Mesodermal cell (in vitro differentiated cells): ENCODE measurements at regions not wholly inside any gene's neighbourhood (a gene's known extent, or its start where the extent isn't known, plus 50 kb on each side); places are given as distances from the start of the nearest gene placed in this dataset.
"Not testable (repeated sequence)": the region's sequence is repeated elsewhere in the genome, so short reads cannot be mapped to it uniquely, and the experiment has no call there.

Experiments used
- H3K27ac ChIP-seq: 2 replicates; pipeline ENCODE4 v1.7.0; 2013; ENCODE audit warnings: mild to moderate bottlenecking, low read depth, low read length, moderate library complexity; ENCODE audit not compliant: severe bottlenecking
- H3K36me3 ChIP-seq: 2 replicates; pipeline ENCODE4 v1.7.1; 2013; ENCODE audit warnings: mild to moderate bottlenecking, low read length, moderate library complexity; ENCODE audit not compliant: control insufficient read depth, insufficient read depth
- H3K4me1 ChIP-seq: one replicate; pipeline ENCODE4 v1.7.1; 2013; ENCODE audit warnings: mild to moderate bottlenecking, low read length; ENCODE audit not compliant: insufficient read depth, control insufficient read depth, poor library complexity, severe bottlenecking
- H3K4me3 ChIP-seq: 2 replicates; pipeline ENCODE4 v1.7.0; 2013; ENCODE audit warnings: low read length, control low read depth, mild to moderate bottlenecking; ENCODE audit not compliant: insufficient read depth, poor library complexity, severe bottlenecking; ENCODE audit errors: extremely low read depth
- H3K9me3 ChIP-seq: 2 replicates; pipeline ENCODE4 v1.7.1; 2013; ENCODE audit warnings: mild to moderate bottlenecking, low read length, moderate library complexity; ENCODE audit not compliant: control insufficient read depth
- WGBS, 2 experiments: methylation state at CpG; one replicate each; pipeline ENCODE4 v1.1.5; 2013; ENCODE audit warnings: missing lambda C conversion rate in 2 of 2; ENCODE audit not compliant: insufficient coverage in 2 of 2; 5-methylcytosine and 5-hydroxymethylcytosine counted together

DNA sequence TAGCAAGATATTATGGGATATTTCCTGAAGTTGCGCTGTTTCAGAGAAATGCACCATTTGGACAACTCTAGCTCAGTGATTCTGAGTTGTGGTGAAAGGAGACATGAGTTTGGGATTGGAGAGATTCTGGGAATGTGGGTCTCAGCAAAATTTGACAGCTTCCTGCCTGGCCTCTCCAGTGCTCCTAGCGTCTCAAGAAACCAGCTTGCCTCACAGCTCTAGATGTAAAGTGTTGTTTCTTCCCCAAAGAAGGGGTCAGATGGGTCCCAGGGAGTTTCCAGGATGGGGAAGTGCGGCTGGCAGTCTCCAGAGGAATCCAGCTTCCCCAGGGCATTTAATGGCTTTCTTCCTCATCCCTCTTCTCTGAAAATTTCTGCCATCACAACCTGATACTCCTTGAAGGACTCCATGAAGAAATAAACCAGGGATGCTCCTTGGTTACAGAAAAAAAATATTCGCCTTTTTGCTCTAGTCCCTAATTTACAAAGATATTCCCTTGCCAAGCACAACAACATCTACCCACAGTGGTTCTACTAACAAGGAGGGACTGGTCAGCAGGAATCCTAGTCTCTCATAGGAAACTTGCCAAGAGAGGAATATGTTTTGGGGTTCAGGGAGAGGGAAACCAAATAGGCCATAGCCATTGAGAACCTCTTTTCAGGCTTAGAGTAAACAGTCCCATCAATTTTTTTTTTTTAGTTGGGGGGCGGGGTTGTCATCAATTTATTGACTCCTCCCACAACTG, 185.4 kb upstream of the E2F8 start:
- Histone ChIP-seq H3K4me1 (no peaks in the 10 kb centered on the region), H3K4me3 (no peak overlapping the region), H3K36me3 (no peaks in the 10 kb centered on the region), H3K27ac (no peak overlapping the region), H3K9me3 (no peaks in the 10 kb centered on the region)
- 95 to 96% methylated on average over 3 of the region's 5 CpGs for WGBS, 2 experiments

- H3K9me3 ChIP-seq = no peaks in the 10 kb centered on the region
- H3K4me3 ChIP-seq = no peak overlapping the region
Observed at GRCh38 chr11:19422276-19422675, 181.5 kb upstream of the E2F8 start.

DNA sequence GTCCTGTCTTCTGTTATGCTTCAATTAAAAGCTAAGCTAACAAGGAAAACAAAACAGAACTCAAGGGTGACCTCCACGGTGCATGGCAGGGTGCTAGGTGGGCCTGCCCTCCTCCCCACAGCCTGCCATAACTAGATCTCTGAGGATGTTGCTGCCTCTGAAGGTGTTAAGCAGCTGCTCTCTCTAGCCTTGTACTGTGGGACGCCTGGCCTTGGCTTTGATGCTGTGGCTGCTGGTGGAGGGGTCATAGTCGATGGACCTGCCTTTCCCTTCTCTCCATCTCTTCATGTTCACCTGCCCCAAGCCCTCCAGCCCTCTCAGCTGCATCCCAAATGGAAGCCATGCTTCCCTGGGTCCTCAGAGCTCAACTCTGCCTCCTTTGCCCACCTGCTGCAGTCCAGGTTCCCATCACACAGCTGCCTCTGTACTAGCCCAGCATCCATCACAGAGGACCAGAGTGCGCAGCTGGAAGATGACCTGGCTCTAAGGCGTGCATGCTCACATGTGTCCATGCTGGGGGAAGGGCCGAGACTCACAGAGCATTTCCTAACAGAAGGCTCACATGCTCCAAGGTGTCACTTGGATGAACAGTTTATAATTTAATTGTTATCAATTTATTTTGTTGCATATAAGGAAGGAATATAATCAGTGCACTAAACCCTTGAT, 180.3 kb upstream of the E2F8 start:
- Histone ChIP-seq H3K36me3 (no peaks in the 10 kb centered on the region), H3K4me1 (no peaks in the 10 kb centered on the region), H3K4me3 (no peak overlapping the region), H3K9me3 (no peaks in the 10 kb centered on the region), H3K27ac (no peak overlapping the region)
- 76 to 95% methylated on average over 3 to 6 of the region's 6 CpGs for WGBS, 2 experiments

More at GRCh38 chr11:19422276-19422675, 181.5 kb upstream of the E2F8 start:
- WGBS, 2 experiments = 86 to 93% methylated on average over 5 to 6 of the region's 7 CpGs
- H3K4me1 ChIP-seq = no peaks in the 10 kb centered on the region
- H3K36me3 ChIP-seq = no peaks in the 10 kb centered on the region
- H3K27ac ChIP-seq = no peak overlapping the region

DNA sequence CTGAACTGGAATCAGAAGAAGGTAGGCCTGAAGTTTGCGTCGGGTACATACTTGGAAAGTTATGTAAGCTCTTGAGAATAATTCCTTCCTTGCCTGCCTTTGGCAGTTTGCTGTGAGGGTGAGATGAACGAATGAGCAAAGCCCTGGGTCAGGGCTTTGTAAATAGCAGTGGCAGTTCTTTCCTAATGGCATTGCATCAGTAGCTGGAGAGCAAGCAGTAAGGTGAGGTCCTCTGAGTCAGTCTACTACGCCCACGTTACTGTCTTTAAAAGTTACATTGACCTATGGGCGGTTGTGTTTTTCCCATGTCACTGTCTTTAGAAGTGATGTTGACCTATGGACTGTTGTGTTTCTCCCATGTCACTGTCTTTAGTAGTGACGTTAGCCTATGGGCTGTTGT, 179.1 kb upstream of the E2F8 start:
- no peak overlapping the region for H3K4me3 ChIP-seq
- no peaks in the 10 kb centered on the region for H3K9me3 ChIP-seq
- WGBS, 2 experiments = 94% methylated on average over 6 of the region's 7 CpGs
- no peaks in the 10 kb centered on the region for H3K4me1 ChIP-seq
- H3K27ac ChIP-seq = no peak overlapping the region
- H3K36me3 ChIP-seq = no peaks in the 10 kb centered on the region

GRCh38 chr11:19419021-19419750, 178.4 kb upstream of the E2F8 start:
- 34 to 52% methylated on average over 2 of the region's 8 CpGs for WGBS, 2 experiments
- H3K4me1 ChIP-seq = no peaks in the 10 kb centered on the region
- H3K27ac ChIP-seq = no peak overlapping the region
- no peaks in the 10 kb centered on the region for H3K36me3 ChIP-seq
- H3K9me3 ChIP-seq = no peaks in the 10 kb centered on the region
- H3K4me3 ChIP-seq = no peak overlapping the region

DNA sequence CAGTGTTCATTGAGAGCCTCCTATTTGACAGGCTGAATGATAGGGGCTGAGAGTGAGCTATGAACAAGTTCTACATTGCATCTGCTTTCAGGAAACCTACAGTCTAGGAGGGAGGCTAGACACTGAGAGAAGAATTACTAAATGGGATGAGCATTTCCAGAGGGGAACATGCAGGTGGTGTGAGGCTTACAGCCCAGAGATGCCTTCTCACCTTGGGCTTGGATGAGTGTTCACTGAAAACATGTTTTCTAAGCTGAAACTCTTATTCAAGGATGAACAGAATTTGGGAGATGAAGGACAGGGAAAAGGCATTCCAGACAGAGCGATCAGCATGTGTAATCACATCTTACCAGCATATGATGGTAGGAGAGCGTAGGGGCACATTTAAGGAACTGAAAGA, 177.5 kb upstream of the E2F8 start:
- no peak overlapping the region for H3K27ac ChIP-seq
- H3K4me3 ChIP-seq = no peak overlapping the region
- H3K9me3 ChIP-seq = no peaks in the 10 kb centered on the region
- no peaks in the 10 kb centered on the region for H3K4me1 ChIP-seq
- WGBS, 2 experiments = 88 to 95% methylated on average over 1 to 2 of the region's 2 CpGs
- no peaks in the 10 kb centered on the region for H3K36me3 ChIP-seq

GRCh38 chr11:19412070-19412469, 171.3 kb upstream of the E2F8 start:
- 0% methylated on average over 1 of the region's 3 CpGs for WGBS, 2 experiments
- not testable (repeated sequence) for H3K9me3 ChIP-seq, H3K27ac ChIP-seq

DNA sequence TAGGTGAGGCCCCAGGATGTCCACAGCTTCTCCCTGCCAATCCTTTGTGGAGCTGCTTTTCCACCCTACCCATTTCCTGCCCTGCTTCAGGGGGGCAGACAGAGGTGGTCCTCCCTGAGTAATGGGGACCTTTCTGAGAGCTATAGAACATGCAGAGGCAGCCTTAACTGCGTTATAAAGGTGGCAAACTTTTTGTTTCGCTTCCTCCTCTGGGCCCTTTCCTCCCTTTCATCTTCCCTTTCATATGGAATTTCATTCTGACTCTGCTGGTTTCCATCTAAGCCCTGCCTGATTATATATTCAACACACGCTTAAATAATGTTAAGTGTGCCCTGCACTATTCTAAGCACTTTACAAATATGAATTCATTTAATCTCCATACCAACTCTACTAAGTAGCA, 169.3 kb upstream of the E2F8 start:
- H3K4me3 ChIP-seq = no peak overlapping the region
- H3K27ac ChIP-seq = no peak overlapping the region
- H3K4me1 ChIP-seq = peaks cover 8% of the 10 kb centered on the region
- WGBS, 2 experiments = 80 to 90% methylated on average over 2 of the region's 3 CpGs
- no peaks in the 10 kb centered on the region for H3K36me3 ChIP-seq
- H3K9me3 ChIP-seq = no peaks in the 10 kb centered on the region

More at GRCh38 chr11:19412070-19412469, 171.3 kb upstream of the E2F8 start:
- H3K36me3 ChIP-seq, H3K4me3 ChIP-seq, H3K4me1 ChIP-seq: not testable (repeated sequence)

GRCh38 chr11:19409307-19409706, 168.6 kb upstream of the E2F8 start:
- Histone ChIP-seq H3K4me1 (peaks cover 8% of the 10 kb centered on the region), H3K4me3 (no peak overlapping the region), H3K36me3 (no peaks in the 10 kb centered on the region), H3K9me3 (no peaks in the 10 kb centered on the region), H3K27ac (no peak overlapping the region)
- 100% methylated on average over 2 to 3 of the region's 3 CpGs for WGBS, 2 experiments

DNA sequence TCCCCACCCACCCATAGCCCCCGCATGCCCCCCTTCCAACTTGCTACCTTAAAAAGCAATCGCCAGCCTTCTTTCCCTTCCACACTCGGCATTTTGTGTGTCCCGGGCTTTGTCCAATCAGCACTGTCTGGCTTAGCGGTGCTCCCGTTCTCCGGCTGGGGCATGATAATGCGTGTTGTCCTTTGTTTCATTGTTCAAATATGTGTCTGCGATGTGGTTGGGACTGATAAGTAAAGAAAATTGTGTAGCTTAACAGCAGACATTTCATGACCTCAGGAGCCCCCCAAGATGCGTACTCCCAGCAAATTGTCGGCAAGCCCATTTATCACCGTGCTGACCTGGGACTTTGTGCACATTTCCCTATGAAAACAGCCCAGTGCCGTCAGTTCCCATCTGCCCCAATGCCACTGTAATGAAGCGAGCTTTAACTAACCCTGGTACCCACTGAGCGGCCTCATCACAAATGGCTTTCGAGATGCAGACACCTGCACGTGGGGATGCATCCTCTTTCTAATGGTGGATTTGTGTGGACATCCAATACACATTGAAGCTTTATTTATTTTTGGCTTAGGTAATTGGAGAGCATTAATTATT, 167.0 kb upstream of the E2F8 start:
- WGBS, 2 experiments = 94 to 98% methylated on average over 13 to 16 of the region's 17 CpGs
- Histone ChIP-seq H3K4me3 (no peak overlapping the region), H3K9me3 (no peaks in the 10 kb centered on the region), H3K27ac (no peak overlapping the region), H3K36me3 (no peaks in the 10 kb centered on the region), H3K4me1 (peaks cover 8% of the 10 kb centered on the region)
